GM13976 (cell line): ENCODE measurements at regions not wholly inside any gene's neighbourhood (a gene's known extent, or its start where the extent isn't known, plus 50 kb on each side); places are given as distances from the start of the nearest gene placed in this dataset.
A peak's percentile ranks its signal among the peaks of the same experiment; 100 is the strongest.

Source experiments
- DNase-seq: peaks from one replicate; pipeline ENCODE4 v3.0.0; 2012; ENCODE audit warnings: low spot score
- CTCF ChIP-seq: IDR thresholded peaks from 2 replicates; pipeline ENCODE4 v1.5.1; 2012; ENCODE audit warnings: borderline replicate concordance, mild to moderate bottlenecking; ENCODE audit not compliant: insufficient read depth; ENCODE audit errors: extremely low read depth, missing control alignments, control extremely low read depth
- in situ Hi-C: fragments of 300-500 bp; cut with MboI; formaldehyde crosslinking; loops from one replicate; pipeline ENCODE4 v1.12.0; 2022; ENCODE audit warnings: low sequenced_read_pairs, mixed read lengths, inconsistent platforms; ENCODE audit not compliant: unreplicated experiment

- TF ChIP-seq CTCF = no peak
- no peak for DNase-seq
- in situ Hi-C loops = no loop called here
Observed at GRCh38 chr2:55761024-55761423, 67.4 kb upstream of the PNPT1 start.

DNA sequence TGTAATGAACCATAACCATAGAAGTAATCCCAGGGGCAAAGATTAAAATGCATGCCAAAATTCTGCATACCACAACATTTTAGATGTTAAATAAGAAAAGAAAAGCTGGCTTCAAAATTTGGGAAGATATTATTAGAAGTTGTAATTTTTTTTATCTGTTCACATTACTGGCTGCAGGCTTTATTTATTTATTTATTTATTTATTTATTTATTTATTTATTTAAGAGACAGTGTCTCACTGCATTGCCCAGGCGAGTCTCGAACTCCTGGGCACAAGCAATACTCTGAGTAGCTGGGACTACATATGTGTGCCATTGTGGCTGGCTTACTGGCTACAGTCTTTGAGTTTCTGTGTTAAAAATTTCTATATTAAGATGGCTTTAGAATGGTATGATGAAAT is 66.5 kb upstream of the PNPT1 start:
- TF ChIP-seq CTCF = no peak
- in situ Hi-C loops = no loop called here
- DNase-seq = no peak

DNA sequence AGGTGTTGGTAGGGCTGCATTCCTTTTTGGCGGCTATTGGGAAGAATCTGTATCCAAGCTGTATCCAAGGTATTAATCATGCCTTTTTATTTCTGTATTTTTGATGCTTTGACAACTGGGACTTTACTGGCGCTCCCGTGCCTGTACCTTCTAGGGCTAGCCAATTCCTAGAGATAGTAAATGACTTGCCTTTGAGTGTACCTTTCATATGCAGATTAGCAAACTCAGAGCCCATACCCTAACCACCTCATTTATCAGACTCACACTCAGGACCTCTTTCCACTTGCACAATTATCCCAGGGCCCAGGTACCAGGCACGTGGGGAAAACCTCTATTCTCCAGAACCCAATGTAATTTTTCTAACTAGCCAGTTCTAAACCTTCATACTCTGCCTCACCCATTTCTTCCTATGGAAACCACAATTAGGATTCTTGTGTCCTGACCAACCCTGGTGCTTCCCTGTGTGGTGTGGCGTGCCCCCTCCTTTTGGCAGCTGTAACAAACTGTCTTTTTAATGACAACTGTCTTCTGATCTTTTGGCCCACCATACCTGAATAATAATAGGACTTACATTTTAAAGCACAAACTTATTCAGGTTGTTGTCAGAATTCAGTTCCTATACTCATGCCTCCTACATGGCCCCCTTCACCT is 65.8 kb upstream of the PNPT1 start:
- in situ Hi-C loops = no loop called here
- DNase-seq = no peak

GRCh38 chr2:55751966-55752365 is 58.3 kb upstream of the PNPT1 start:
- no peak for DNase-seq
- TF ChIP-seq CTCF = no peak
- in situ Hi-C loops = no loop called here

More for the DNA sequence above, 65.8 kb upstream of the PNPT1 start:
- TF ChIP-seq CTCF = no peak

DNA sequence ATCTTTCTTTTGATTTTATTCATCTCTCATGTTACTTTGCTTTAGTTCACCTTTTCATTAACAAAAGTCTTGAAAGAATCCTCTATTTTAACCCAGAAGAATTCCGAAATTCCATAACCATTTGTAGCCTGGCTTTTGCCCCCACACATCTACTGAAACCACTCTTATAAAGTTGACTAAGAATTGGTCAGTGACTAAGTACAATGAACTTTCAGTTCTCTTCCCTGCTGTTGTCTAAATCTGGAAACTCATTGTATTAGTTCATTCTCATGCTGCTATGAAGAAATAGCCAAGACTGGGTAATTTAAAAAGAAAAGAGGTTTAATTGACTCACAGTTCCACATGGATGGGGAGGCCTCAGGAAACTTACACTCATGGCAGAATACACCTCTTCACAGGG is 49.9 kb upstream of the PNPT1 start:
- in situ Hi-C loops = no loop called here
- DNase-seq = peak; percentile 35
- no peak for TF ChIP-seq CTCF
